Astrocyte (in vitro differentiated cells and primary cell): ENCODE measurements at regions not wholly inside any gene's neighbourhood (a gene's known extent, or its start where the extent isn't known, plus 50 kb on each side); places are given as distances from the start of the nearest gene placed in this dataset.
A peak's percentile ranks its signal among the peaks of the same experiment; 100 is the strongest.

Source experiments
- EZH2 ChIP-seq: IDR thresholded peaks from 2 replicates; pipeline ENCODE4 v1.6.1; 2012; ENCODE audit warnings: mild to moderate bottlenecking, low read length, inconsistent platforms; ENCODE audit not compliant: insufficient read depth
- TF ChIP-seq, protein P1 (sequence below): IDR thresholded peaks from 2 replicates; pipeline ENCODE4 v1.5.1; 2011; ENCODE audit warnings: low read depth, mild to moderate bottlenecking, inconsistent platforms, low read length, moderate library complexity; ENCODE audit not compliant: insufficient read depth

DNA sequence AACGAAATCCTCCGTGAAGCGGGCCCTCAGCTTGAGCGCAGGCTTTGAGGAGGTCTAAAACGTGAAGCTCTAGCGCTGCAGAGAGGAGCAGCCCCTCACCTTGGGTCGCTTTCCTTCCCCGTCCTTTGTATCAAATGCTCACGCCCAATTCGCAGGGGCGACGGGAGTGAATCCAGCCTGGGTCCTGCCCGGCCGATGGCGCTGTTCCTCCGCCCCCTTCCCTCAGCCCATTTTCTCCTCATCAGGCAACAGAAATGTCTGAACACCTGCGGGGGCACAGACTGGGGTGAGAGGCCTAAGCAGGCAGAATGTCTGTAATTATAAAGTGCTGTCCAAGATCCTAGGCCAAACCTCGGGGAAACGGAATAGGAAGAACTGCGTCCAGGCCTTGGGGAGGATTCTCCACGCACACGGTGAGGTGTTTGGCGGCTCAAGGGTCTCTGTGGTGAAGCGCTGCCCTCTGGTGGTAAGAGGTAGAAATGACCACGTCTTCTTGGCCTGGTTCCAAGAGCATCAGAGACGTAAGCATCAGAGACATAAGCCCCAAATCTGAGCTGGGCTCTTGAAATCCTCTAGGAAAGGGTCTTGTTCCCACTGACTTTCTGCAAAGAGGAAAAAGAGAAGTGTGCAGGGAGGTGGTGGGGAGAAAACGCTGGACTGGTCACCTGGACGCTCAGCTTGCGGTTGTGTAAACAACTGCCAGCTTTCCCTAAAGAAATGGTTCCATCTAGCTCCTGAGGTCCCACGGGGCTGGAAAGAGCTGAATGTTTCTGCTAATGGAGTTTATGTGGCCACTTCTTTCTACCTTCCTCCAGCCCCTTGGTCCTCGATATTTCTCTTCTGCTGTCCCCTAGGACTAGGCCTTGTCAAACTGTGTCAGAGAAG is 92.1 kb upstream of the CD53 start:
- TF ChIP-seq, protein P1, sequence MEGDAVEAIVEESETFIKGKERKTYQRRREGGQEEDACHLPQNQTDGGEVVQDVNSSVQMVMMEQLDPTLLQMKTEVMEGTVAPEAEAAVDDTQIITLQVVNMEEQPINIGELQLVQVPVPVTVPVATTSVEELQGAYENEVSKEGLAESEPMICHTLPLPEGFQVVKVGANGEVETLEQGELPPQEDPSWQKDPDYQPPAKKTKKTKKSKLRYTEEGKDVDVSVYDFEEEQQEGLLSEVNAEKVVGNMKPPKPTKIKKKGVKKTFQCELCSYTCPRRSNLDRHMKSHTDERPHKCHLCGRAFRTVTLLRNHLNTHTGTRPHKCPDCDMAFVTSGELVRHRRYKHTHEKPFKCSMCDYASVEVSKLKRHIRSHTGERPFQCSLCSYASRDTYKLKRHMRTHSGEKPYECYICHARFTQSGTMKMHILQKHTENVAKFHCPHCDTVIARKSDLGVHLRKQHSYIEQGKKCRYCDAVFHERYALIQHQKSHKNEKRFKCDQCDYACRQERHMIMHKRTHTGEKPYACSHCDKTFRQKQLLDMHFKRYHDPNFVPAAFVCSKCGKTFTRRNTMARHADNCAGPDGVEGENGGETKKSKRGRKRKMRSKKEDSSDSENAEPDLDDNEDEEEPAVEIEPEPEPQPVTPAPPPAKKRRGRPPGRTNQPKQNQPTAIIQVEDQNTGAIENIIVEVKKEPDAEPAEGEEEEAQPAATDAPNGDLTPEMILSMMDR: peak; percentile 79
- TF ChIP-seq EZH2: no peak
